ENCODE measurements at regions not wholly inside any gene's neighbourhood (a gene's known extent, or its start where the extent isn't known, plus 50 kb on each side); places are given as distances from the start of the nearest gene placed in this dataset.

DNA sequence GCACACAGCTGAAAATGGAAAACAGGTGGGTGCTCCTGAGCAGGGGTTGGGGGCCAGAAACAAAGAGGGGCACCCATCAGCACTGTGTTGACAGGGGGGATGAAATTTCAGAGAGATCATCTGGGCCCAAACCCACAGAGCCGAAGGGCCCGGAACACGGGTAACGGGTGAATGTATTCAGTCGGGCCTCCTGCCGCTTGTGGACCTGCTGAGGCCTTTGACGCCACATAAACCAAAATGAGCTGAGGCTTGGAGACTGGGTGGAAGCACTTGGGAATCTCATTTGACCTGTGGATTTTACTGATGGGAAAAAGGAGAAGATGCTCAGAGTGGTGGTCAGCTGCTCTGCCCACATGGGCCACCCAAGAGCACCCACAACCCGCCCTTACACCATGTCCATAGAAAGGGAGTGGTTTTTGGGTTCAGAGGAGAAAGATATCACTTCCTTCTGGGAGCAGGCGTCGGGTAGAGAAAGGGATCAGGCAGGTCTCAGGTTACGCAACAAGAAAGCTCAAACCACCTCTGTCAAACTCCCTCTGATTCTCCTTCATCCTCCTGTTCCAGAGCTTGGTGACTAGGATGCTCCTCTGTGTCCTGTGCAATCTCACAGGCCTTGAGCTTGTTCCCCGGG lies 106.8 kb upstream of the BCL2L14 start:
- no peaks in the 10 kb centered on the region for H3K27me3 Mint-ChIP-seq (ENCODE audit: low read depth)
- no peak for TF ChIP-seq FOXK1 (CRISPR knock-in tag; IDR thresholded peaks at IDR 0.05)
- TF ChIP-seq STAT6 (CRISPR knock-in tag; conservative IDR thresholded peaks at IDR 0.05; ENCODE audit: low read depth) = no peak
- TF ChIP-seq ZNF138 (CRISPR knock-in tag; conservative IDR thresholded peaks at IDR 0.05) = no peak
- no peak for TF ChIP-seq ZNF416 (CRISPR knock-in tag; IDR thresholded peaks at IDR 0.05)
- no peak for TF ChIP-seq RELA (CRISPR knock-in tag; IDR thresholded peaks at IDR 0.05; ENCODE audit: borderline replicate concordance)
- TF ChIP-seq CREM (CRISPR knock-in tag; IDR thresholded peaks at IDR 0.05) = no peak
- TF ChIP-seq, protein P1, sequence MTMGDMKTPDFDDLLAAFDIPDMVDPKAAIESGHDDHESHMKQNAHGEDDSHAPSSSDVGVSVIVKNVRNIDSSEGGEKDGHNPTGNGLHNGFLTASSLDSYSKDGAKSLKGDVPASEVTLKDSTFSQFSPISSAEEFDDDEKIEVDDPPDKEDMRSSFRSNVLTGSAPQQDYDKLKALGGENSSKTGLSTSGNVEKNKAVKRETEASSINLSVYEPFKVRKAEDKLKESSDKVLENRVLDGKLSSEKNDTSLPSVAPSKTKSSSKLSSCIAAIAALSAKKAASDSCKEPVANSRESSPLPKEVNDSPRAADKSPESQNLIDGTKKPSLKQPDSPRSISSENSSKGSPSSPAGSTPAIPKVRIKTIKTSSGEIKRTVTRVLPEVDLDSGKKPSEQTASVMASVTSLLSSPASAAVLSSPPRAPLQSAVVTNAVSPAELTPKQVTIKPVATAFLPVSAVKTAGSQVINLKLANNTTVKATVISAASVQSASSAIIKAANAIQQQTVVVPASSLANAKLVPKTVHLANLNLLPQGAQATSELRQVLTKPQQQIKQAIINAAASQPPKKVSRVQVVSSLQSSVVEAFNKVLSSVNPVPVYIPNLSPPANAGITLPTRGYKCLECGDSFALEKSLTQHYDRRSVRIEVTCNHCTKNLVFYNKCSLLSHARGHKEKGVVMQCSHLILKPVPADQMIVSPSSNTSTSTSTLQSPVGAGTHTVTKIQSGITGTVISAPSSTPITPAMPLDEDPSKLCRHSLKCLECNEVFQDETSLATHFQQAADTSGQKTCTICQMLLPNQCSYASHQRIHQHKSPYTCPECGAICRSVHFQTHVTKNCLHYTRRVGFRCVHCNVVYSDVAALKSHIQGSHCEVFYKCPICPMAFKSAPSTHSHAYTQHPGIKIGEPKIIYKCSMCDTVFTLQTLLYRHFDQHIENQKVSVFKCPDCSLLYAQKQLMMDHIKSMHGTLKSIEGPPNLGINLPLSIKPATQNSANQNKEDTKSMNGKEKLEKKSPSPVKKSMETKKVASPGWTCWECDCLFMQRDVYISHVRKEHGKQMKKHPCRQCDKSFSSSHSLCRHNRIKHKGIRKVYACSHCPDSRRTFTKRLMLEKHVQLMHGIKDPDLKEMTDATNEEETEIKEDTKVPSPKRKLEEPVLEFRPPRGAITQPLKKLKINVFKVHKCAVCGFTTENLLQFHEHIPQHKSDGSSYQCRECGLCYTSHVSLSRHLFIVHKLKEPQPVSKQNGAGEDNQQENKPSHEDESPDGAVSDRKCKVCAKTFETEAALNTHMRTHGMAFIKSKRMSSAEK (CRISPR knock-in tag; IDR thresholded peaks at IDR 0.05; ENCODE audit: borderline replicate concordance) = no peak
- no peak; the same call in 1 of the 2 replicates for ATAC-seq
- POLR2A ChIA-PET = no interaction called here
- no peak overlapping the region for H3K4me3 Mint-ChIP-seq
- H3K9me3 Mint-ChIP-seq = no peaks in the 10 kb centered on the region; the same call in 1 of the 2 replicates
- no peaks in the 10 kb centered on the region for H3K36me3 Mint-ChIP-seq
- CTCF ChIA-PET = interaction anchor here (0.6 to 2.0 kb wide), 5 partner anchors 14 to 422 kb away, joined by 3 to 7 read pairs (median 3); no protein-coding TSS in a partner anchor
- peaks cover 26% of the 10 kb centered on the region for H3K4me1 Mint-ChIP-seq
- no peak for DNase-seq (ENCODE audit: low spot score)
- H3K27ac Mint-ChIP-seq = no peak overlapping the region

DNA sequence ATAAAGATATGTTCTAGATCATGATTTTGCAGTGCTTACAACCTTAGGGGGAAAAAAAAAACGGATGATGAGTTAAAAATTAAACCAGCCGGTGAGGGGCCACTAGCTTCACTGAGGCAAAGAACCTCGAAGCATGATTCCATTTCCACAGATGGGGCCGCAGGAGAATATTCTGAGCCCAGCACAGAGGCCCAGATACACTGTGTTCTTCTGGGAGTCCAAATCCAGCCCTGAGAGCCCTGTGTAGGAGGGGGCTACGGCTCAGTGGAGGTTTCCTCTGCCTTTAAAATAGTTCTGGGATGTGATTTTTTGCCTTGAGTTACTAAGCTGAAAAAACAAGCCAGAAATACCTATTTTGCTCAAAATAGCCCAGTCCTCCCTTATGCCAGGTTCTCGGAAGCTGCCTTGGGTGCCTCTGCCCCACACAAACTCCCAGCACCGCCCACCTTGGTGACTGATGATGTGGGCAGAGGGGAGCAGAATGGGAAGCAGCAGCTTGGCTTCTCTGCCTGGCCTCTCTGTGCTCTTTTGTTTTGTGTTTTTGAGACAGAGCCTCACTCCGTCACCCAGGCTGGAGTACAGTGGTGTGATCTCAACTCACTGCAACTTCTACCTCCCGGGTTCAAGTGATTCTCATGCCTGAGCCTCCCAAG lies 105.4 kb upstream of the BCL2L14 start:
- TF ChIP-seq ATF1 (CRISPR knock-in tag; IDR thresholded peaks at IDR 0.05) (no peak), USF1 (CRISPR knock-in tag; IDR thresholded peaks at IDR 0.05) (no peak), E2F1 (CRISPR knock-in tag; IDR thresholded peaks at IDR 0.05) (no peak), STAT6 (CRISPR knock-in tag; conservative IDR thresholded peaks at IDR 0.05; ENCODE audit: low read depth) (no peak), IRF1 (CRISPR knock-in tag; IDR thresholded peaks at IDR 0.05) (no peak), KAT7 (CRISPR knock-in tag; IDR thresholded peaks at IDR 0.05; ENCODE audit: borderline replicate concordance) (no peak), NR1H2 (CRISPR knock-in tag; IDR thresholded peaks at IDR 0.05) (no peak), CTCF (IDR thresholded peaks at IDR 0.05) (no peak), FOXK1 (CRISPR knock-in tag; IDR thresholded peaks at IDR 0.05) (no peak)
- Mint-ChIP-seq H3K4me3 (no peak overlapping the region), H3K4me1 (peaks cover 35% of the 10 kb centered on the region), H3K27me3 (ENCODE audit: low read depth) (no peaks in the 10 kb centered on the region), H3K36me3 (no peaks in the 10 kb centered on the region), H3K27ac (no peak overlapping the region), H3K9me3 (no peaks in the 10 kb centered on the region; the same call in 1 of the 2 replicates)
- ATAC-seq (no peak), DNase-seq (ENCODE audit: low spot score) (no peak)
- ChIA-PET POLR2A (no interaction called here), CTCF (interaction anchor here (1.5 kb wide), 1 partner anchor 44 kb away, joined by 3 read pairs; no protein-coding TSS in a partner anchor)

Data from WTC11 (cell line).